ENCODE measurements at regions not wholly inside any gene's neighbourhood (a gene's known extent, or its start where the extent isn't known, plus 50 kb on each side); places are given as distances from the start of the nearest gene placed in this dataset.
"Not testable (repeated sequence)": the region's sequence is repeated elsewhere in the genome, so short reads cannot be mapped to it uniquely, and the experiment has no call there.

DNA sequence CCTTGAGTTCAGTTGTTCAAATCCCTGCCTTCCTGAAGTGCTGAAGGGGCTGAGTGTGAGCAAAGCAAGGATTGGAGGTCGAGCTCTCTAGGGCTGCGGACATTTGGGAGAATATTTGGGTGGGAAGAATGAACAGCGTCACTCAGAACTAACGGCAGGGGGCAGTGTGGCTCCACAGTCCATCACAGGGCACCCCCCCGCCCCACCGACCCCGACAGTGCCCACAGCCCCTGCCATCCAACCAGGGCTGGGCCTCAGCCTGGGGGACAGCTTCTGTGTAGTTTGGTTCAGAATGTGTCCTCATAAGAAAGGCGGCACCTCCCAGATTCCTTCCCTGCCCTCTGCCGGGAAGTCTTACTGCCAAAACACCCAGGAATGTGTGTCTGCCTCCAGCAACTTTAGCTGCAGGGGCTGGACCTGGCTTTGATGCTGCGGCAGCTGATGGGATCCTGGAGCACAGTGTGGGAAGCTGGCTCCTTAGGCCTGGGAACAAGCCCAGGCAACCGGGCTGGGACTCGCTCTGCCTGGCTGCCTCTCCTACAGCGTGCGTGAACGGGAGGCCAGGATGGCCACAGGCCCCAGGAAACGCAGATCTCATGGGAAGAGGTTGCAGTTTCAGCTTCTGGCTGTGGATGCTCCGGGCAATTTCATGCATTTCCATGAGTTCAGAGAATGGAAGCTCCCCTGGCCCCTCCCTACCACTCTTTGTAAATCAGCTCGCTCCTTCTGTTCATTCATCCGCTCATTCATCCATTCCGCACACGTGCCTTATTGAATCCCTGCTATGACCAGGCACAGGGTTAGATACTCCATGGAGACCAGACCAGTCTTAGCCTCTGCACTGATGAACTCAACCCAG, 104.9 kb upstream of the TMPRSS2 start:
- DNase-seq (ENCODE audit: low spot score in 2 of 2) = peak; percentile 91 to 93
- H3K27me3 ChIP-seq = no peaks in the 10 kb centered on the region
- H3K27ac ChIP-seq = peak overlapping the region; percentile 73
- H3K4me3 ChIP-seq = no peak overlapping the region
- TF ChIP-seq, protein P1, sequence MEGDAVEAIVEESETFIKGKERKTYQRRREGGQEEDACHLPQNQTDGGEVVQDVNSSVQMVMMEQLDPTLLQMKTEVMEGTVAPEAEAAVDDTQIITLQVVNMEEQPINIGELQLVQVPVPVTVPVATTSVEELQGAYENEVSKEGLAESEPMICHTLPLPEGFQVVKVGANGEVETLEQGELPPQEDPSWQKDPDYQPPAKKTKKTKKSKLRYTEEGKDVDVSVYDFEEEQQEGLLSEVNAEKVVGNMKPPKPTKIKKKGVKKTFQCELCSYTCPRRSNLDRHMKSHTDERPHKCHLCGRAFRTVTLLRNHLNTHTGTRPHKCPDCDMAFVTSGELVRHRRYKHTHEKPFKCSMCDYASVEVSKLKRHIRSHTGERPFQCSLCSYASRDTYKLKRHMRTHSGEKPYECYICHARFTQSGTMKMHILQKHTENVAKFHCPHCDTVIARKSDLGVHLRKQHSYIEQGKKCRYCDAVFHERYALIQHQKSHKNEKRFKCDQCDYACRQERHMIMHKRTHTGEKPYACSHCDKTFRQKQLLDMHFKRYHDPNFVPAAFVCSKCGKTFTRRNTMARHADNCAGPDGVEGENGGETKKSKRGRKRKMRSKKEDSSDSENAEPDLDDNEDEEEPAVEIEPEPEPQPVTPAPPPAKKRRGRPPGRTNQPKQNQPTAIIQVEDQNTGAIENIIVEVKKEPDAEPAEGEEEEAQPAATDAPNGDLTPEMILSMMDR (IDR thresholded peaks at IDR 0.05) = peak; percentile 10 to 67
- TF ChIP-seq POLR2AphosphoS5 (IDR thresholded peaks at IDR 0.05) (peak; percentile 56 to 97 (median 92)), POLR2A (IDR thresholded peaks at IDR 0.05) (no peak), EP300 (IDR thresholded peaks at IDR 0.05) (no peak)
- H3K9me3 ChIP-seq = no peaks in the 10 kb centered on the region
- peaks cover 45% of the 10 kb centered on the region for H3K4me1 ChIP-seq
- 31% methylated on average over 12 of the region's 21 CpGs for WGBS
- H3K36me3 ChIP-seq = no peaks in the 10 kb centered on the region

DNA sequence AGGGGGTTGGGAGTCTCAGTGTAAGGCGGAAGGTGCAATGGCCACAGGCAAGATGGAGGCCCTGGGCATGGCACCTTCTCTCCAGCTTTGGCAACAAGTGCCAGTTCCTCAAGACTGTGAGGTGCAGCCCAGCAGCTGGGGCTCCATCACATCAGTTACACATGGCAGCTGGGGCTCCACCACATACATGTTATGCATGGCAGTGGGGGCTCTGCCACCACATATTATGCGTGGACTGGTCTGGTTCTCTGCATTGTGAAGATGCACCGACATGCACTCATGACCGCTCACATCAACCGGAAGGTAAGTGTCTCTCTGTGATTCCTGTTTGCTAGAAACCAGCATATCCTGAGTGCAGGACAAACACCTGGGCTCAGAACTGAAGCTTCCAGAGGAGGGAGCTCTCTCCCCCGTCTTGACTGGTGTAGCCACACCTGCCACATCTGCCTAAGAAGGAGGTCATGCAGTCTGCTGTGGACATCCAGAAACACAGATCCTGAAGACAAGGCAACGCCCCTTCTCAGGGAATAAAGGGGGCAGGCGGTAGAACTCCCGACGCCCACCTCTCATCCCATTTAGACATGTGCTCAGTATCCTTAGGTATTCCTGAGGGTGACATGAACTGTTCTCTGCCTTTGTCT, 104.1 kb upstream of the TMPRSS2 start:
- Histone ChIP-seq H3K4me3 (no peak overlapping the region), H3K9me3 (no peaks in the 10 kb centered on the region), H3K27me3 (no peaks in the 10 kb centered on the region), H3K36me3 (no peaks in the 10 kb centered on the region), H3K27ac (peak overlapping the region; percentile 73), H3K4me1 (peaks cover 45% of the 10 kb centered on the region)
- TF ChIP-seq, protein P1 (IDR thresholded peaks at IDR 0.05) = no peak
- TF ChIP-seq POLR2A (IDR thresholded peaks at IDR 0.05) = no peak
- TF ChIP-seq POLR2AphosphoS5 (IDR thresholded peaks at IDR 0.05) = no peak
- no peak for TF ChIP-seq EP300 (IDR thresholded peaks at IDR 0.05)
- DNase-seq (ENCODE audit: low spot score in 2 of 2) = no peak
- WGBS = 37% methylated on average over 10 of the region's 10 CpGs

DNA sequence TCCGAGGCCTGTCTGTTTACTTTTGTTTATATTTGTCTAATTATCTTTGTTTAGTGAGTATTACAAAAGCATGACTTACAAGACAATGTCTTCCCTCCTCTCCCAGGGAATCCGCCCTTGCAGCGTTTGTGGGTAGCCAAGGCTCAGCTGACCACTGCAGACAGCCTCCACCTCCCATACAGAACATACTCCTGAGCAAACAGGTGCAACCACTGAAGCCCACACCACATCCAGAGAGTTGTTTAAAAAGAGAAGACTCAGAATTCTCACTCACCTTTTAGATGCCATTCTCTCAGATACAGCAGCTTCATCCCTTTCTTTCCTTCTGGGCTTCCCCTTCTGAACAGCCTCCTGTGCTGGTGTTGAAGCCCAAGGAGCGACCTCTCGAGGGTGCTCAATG, 103.5 kb upstream of the TMPRSS2 start:
- no peaks in the 10 kb centered on the region for H3K27me3 ChIP-seq
- DNase-seq (ENCODE audit: low spot score in 2 of 2) = peak in 1 of 2 donors; percentile 25
- no peak for TF ChIP-seq POLR2A (IDR thresholded peaks at IDR 0.05)
- TF ChIP-seq, protein P1 (IDR thresholded peaks at IDR 0.05) = no peak
- no peak for TF ChIP-seq EP300 (IDR thresholded peaks at IDR 0.05)
- no peak for TF ChIP-seq POLR2AphosphoS5 (IDR thresholded peaks at IDR 0.05)
- 77% methylated on average over 5 of the region's 5 CpGs for WGBS
- H3K4me3 ChIP-seq = no peak overlapping the region
- H3K27ac ChIP-seq = no peak overlapping the region
- H3K4me1 ChIP-seq = peaks cover 45% of the 10 kb centered on the region
- no peaks in the 10 kb centered on the region for H3K36me3 ChIP-seq
- H3K9me3 ChIP-seq = no peaks in the 10 kb centered on the region

DNA sequence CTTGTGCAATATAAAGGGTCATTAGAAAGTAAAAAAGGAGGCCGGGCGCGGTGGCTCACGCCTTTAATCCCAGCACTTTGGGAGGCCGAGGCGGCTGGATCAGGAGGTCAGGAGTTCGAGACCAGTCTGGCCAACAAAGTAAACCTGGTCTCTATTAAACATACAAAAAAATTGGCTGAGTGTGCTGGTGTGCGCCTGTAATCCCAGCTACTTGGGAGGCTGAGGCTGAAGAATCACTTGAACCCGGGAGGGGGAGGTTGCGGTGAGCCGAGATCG, 102.8 kb upstream of the TMPRSS2 start:
- not testable (repeated sequence) for H3K9me3 ChIP-seq, H3K36me3 ChIP-seq, H3K27ac ChIP-seq, H3K4me3 ChIP-seq, H3K27me3 ChIP-seq
- peak in 1 of 2 donors; percentile 45 for DNase-seq (ENCODE audit: low spot score in 2 of 2)
- peaks cover 46% of the 10 kb centered on the region for H3K4me1 ChIP-seq
- WGBS = 90% methylated on average over 12 of the region's 12 CpGs

DNA sequence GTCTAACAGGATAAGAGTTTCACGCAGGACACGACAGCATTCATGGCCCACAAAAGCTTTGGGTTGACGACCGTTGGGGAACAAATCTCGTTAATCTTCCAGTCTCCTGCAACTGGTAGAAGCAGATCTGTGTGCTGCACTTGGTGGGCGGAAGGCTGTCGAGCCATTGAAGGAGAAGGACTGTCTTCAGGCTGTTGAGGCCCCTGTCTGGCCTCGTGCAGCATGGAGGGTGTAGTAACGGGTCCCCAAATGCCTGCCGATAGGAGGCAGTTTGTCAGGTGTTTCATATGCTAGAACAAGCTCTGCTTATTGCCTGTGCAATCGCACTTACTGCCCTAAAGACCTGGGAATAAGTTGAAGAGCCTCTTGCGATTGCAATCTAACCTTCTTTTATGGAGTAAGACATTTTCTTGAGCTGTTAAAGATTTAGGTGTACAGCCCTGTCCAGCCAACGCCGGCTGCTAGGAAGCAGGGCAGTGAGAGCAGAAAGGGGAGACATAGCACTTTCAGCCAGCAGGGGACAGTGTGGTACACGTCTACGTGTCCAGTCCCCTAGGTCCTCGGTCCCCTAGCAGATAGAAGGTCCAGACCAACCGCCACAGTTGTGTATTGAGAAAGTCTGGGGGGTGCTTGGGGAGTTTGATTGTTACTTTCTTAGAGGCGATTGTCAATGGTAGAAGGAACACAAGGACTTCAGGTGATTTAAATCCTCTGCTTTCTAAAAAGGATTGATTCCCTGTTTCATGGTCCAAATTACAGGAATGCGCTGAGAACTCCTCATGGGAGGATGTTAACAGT, 102.3 kb upstream of the TMPRSS2 start:
- Histone ChIP-seq H3K27ac (no peak overlapping the region), H3K4me1 (peaks cover 44% of the 10 kb centered on the region), H3K9me3 (no peaks in the 10 kb centered on the region), H3K4me3 (no peak overlapping the region), H3K27me3 (peaks cover 2% of the 10 kb centered on the region), H3K36me3 (no peaks in the 10 kb centered on the region)
- TF ChIP-seq POLR2AphosphoS5 (IDR thresholded peaks at IDR 0.05) = no peak
- TF ChIP-seq, protein P1 (IDR thresholded peaks at IDR 0.05) = peak; percentile 27 to 57
- no peak for TF ChIP-seq POLR2A (IDR thresholded peaks at IDR 0.05)
- WGBS = 73% methylated on average over 20 of the region's 20 CpGs
- peak in 1 of 2 donors; percentile 67 for DNase-seq (ENCODE audit: low spot score in 2 of 2)

Measured in suprapubic skin (tissue), 4 donors.